Activated naive CD8-positive, alpha-beta T cell treated with anti-CD3 and anti-CD28 coated beads, Interleukin-2, amount 50 U/mL, for 24 hours (primary cell): ENCODE measurements at regions not wholly inside any gene's neighbourhood (a gene's known extent, or its start where the extent isn't known, plus 50 kb on each side); places are given as distances from the start of the nearest gene placed in this dataset.

Source experiments
- ATAC-seq: fragments of 150-1000 bp; cut with Tn5 transposase; one replicate; pipeline ENCODE4 v1.10.0; 2021
- DNase-seq: peaks from one replicate; pipeline ENCODE4 v3.0.0; 2021
- H3K27ac Mint-ChIP-seq: one replicate; pipeline ENCODE4 v1.8.0; 2021; ENCODE audit warnings: mild to moderate bottlenecking, mixed read lengths
- H3K27me3 Mint-ChIP-seq: one replicate; pipeline ENCODE4 v1.8.0; 2021; ENCODE audit warnings: mixed read lengths
- H3K36me3 Mint-ChIP-seq: one replicate; pipeline ENCODE4 v1.8.0; 2021; ENCODE audit warnings: low read depth, mixed read lengths
- H3K4me1 Mint-ChIP-seq: one replicate; pipeline ENCODE4 v1.8.0; 2021; ENCODE audit warnings: mixed read lengths
- H3K4me3 Mint-ChIP-seq: one replicate; pipeline ENCODE4 v1.8.0; 2021; ENCODE audit warnings: mild to moderate bottlenecking, moderate library complexity, mixed read lengths
- H3K9me3 Mint-ChIP-seq: one replicate; pipeline ENCODE4 v1.8.0; 2021; ENCODE audit warnings: mixed read lengths

- Mint-ChIP-seq H3K4me3 (no peak overlapping the region), H3K27me3 (peaks cover 2% of the 10 kb centered on the region), H3K36me3 (no peaks in the 10 kb centered on the region), H3K9me3 (no peaks in the 10 kb centered on the region), H3K27ac (no peak overlapping the region), H3K4me1 (peaks cover 4% of the 10 kb centered on the region)
- ATAC-seq (no peak), DNase-seq (no peak)
Measured at GRCh38 chr15:77746254-77747174, 113.8 kb upstream of the LINGO1 start.

GRCh38 chr15:77744398-77744797 is 111.7 kb upstream of the LINGO1 start:
- no peak overlapping the region for H3K4me3 Mint-ChIP-seq
- H3K27me3 Mint-ChIP-seq: peaks cover 4% of the 10 kb centered on the region
- ATAC-seq: no peak

GRCh38 chr15:77742570-77742969 is 109.9 kb upstream of the LINGO1 start:
- ATAC-seq (no peak), DNase-seq (no peak)
- H3K27me3 Mint-ChIP-seq: peaks cover 8% of the 10 kb centered on the region
- no peaks in the 10 kb centered on the region for H3K36me3 Mint-ChIP-seq
- no peak overlapping the region for H3K4me3 Mint-ChIP-seq
- H3K9me3 Mint-ChIP-seq: no peaks in the 10 kb centered on the region
- H3K4me1 Mint-ChIP-seq: peaks cover 3% of the 10 kb centered on the region
- no peak overlapping the region for H3K27ac Mint-ChIP-seq

More at GRCh38 chr15:77744398-77744797, 111.7 kb upstream of the LINGO1 start:
- H3K4me1 Mint-ChIP-seq: peaks cover 4% of the 10 kb centered on the region
- no peak overlapping the region for H3K27ac Mint-ChIP-seq
- H3K9me3 Mint-ChIP-seq: no peaks in the 10 kb centered on the region
- DNase-seq: no peak
- no peaks in the 10 kb centered on the region for H3K36me3 Mint-ChIP-seq

GRCh38 chr15:77742127-77742526 is 109.4 kb upstream of the LINGO1 start:
- Mint-ChIP-seq H3K4me3 (no peak overlapping the region), H3K27me3 (peaks cover 8% of the 10 kb centered on the region), H3K27ac (no peak overlapping the region), H3K4me1 (no peaks in the 10 kb centered on the region), H3K9me3 (no peaks in the 10 kb centered on the region), H3K36me3 (no peaks in the 10 kb centered on the region)
- DNase-seq (no peak), ATAC-seq (no peak)

- peaks cover 6% of the 10 kb centered on the region for H3K27me3 Mint-ChIP-seq
- ATAC-seq (no peak), DNase-seq (no peak)
- no peak overlapping the region for H3K4me3 Mint-ChIP-seq
- no peaks in the 10 kb centered on the region for H3K9me3 Mint-ChIP-seq
- H3K4me1 Mint-ChIP-seq: no peaks in the 10 kb centered on the region
- no peaks in the 10 kb centered on the region for H3K36me3 Mint-ChIP-seq
- no peak overlapping the region for H3K27ac Mint-ChIP-seq
Measured at GRCh38 chr15:77741106-77741505, 108.4 kb upstream of the LINGO1 start.

- H3K9me3 Mint-ChIP-seq: no peaks in the 10 kb centered on the region
- no peaks in the 10 kb centered on the region for H3K36me3 Mint-ChIP-seq
- no peak overlapping the region for H3K27ac Mint-ChIP-seq
- H3K4me1 Mint-ChIP-seq: no peaks in the 10 kb centered on the region
- ATAC-seq: no peak
- H3K27me3 Mint-ChIP-seq: peaks cover 6% of the 10 kb centered on the region
- no peak for DNase-seq
- H3K4me3 Mint-ChIP-seq: no peak overlapping the region
Measured at GRCh38 chr15:77739591-77740378, 107.1 kb upstream of the LINGO1 start.

- peaks cover 8% of the 10 kb centered on the region for H3K27me3 Mint-ChIP-seq
- no peaks in the 10 kb centered on the region for H3K4me1 Mint-ChIP-seq
- H3K36me3 Mint-ChIP-seq: no peaks in the 10 kb centered on the region
- no peak overlapping the region for H3K4me3 Mint-ChIP-seq
- H3K27ac Mint-ChIP-seq: no peak overlapping the region
- DNase-seq (no peak), ATAC-seq (no peak)
- H3K9me3 Mint-ChIP-seq: no peaks in the 10 kb centered on the region
Measured at GRCh38 chr15:77738441-77739302, 106.0 kb upstream of the LINGO1 start.

GRCh38 chr15:77738038-77738370 is 105.3 kb upstream of the LINGO1 start:
- H3K27ac Mint-ChIP-seq: no peak overlapping the region
- DNase-seq (no peak), ATAC-seq (no peak)
- no peaks in the 10 kb centered on the region for H3K9me3 Mint-ChIP-seq
- peaks cover 8% of the 10 kb centered on the region for H3K27me3 Mint-ChIP-seq
- no peak overlapping the region for H3K4me3 Mint-ChIP-seq
- H3K4me1 Mint-ChIP-seq: no peaks in the 10 kb centered on the region
- H3K36me3 Mint-ChIP-seq: no peaks in the 10 kb centered on the region

GRCh38 chr15:77737238-77738037 is 104.7 kb upstream of the LINGO1 start:
- peaks cover 8% of the 10 kb centered on the region for H3K27me3 Mint-ChIP-seq
- H3K36me3 Mint-ChIP-seq: no peaks in the 10 kb centered on the region
- H3K27ac Mint-ChIP-seq: no peak overlapping the region
- no peaks in the 10 kb centered on the region for H3K4me1 Mint-ChIP-seq
- ATAC-seq (no peak), DNase-seq (no peak)
- H3K9me3 Mint-ChIP-seq: no peaks in the 10 kb centered on the region
- H3K4me3 Mint-ChIP-seq: no peak overlapping the region

- no peaks in the 10 kb centered on the region for H3K4me1 Mint-ChIP-seq
- peaks cover 6% of the 10 kb centered on the region for H3K27me3 Mint-ChIP-seq
- no peaks in the 10 kb centered on the region for H3K36me3 Mint-ChIP-seq
- no peak overlapping the region for H3K4me3 Mint-ChIP-seq
- no peak for ATAC-seq
- DNase-seq: no peak
- no peak overlapping the region for H3K27ac Mint-ChIP-seq
- H3K9me3 Mint-ChIP-seq: no peaks in the 10 kb centered on the region
Measured at GRCh38 chr15:77734306-77734705, 101.6 kb upstream of the LINGO1 start.

GRCh38 chr15:77733579-77734300 is 101.0 kb upstream of the LINGO1 start:
- no peak overlapping the region for H3K27ac Mint-ChIP-seq
- H3K36me3 Mint-ChIP-seq: no peaks in the 10 kb centered on the region
- no peak overlapping the region for H3K4me3 Mint-ChIP-seq
- ATAC-seq (no peak), DNase-seq (no peak)
- peaks cover 5% of the 10 kb centered on the region for H3K27me3 Mint-ChIP-seq
- no peaks in the 10 kb centered on the region for H3K9me3 Mint-ChIP-seq
- H3K4me1 Mint-ChIP-seq: no peaks in the 10 kb centered on the region

GRCh38 chr15:77732514-77733335 is 100.0 kb upstream of the LINGO1 start:
- no peaks in the 10 kb centered on the region for H3K9me3 Mint-ChIP-seq
- ATAC-seq: no peak
- no peaks in the 10 kb centered on the region for H3K4me1 Mint-ChIP-seq
- no peaks in the 10 kb centered on the region for H3K36me3 Mint-ChIP-seq
- DNase-seq: no peak
- H3K27ac Mint-ChIP-seq: no peak overlapping the region
- peaks cover 3% of the 10 kb centered on the region for H3K27me3 Mint-ChIP-seq
- H3K4me3 Mint-ChIP-seq: no peak overlapping the region

GRCh38 chr15:77731945-77732344 is 99.2 kb upstream of the LINGO1 start:
- no peak overlapping the region for H3K27ac Mint-ChIP-seq
- H3K27me3 Mint-ChIP-seq: peaks cover 2% of the 10 kb centered on the region
- ATAC-seq (no peak), DNase-seq (no peak)
- H3K4me1 Mint-ChIP-seq: no peaks in the 10 kb centered on the region
- no peaks in the 10 kb centered on the region for H3K36me3 Mint-ChIP-seq
- no peaks in the 10 kb centered on the region for H3K9me3 Mint-ChIP-seq
- no peak overlapping the region for H3K4me3 Mint-ChIP-seq
